A549 (cell line): ENCODE measurements at regions not wholly inside any gene's neighbourhood (a gene's known extent, or its start where the extent isn't known, plus 50 kb on each side); places are given as distances from the start of the nearest gene placed in this dataset.

Experiments used
- CEBPB ChIP-seq, 2 experiments: fragments of >200 bp in 1 of 2; sonication (Bioruptor Twin) in 1 of 2; formaldehyde crosslinking in 1 of 2; IDR thresholded peaks; 2 replicates each; pipeline ENCODE4 v1.6.1; 2012 to 2016
- CHD2 ChIP-seq: fragments of 150-350 bp; IDR thresholded peaks from 2 replicates; pipeline ENCODE4 v1.6.1; 2014; ENCODE audit warnings: low read length; ENCODE audit not compliant: partially characterized antibody
- CHD4 ChIP-seq: fragments of 200-600 bp; sonication (generic); IDR thresholded peaks from 2 replicates; pipeline ENCODE4 v1.6.1; 2016; ENCODE audit warnings: antibody characterized with exemption, mild to moderate bottlenecking, borderline replicate concordance
- EHF ChIP-seq: fragments of 250-450 bp; sonication (Bioruptor Pico); IDR thresholded peaks from 2 replicates; pipeline ENCODE4 v1.5.0; 2020; ENCODE audit warnings: mild to moderate bottlenecking
- EHMT2 ChIP-seq: fragments of 200-600 bp; sonication (generic); IDR thresholded peaks from 2 replicates; pipeline ENCODE4 v1.6.1; 2016; ENCODE audit warnings: antibody characterized with exemption, low read depth, mild to moderate bottlenecking, moderate library complexity
- ESRRA ChIP-seq: fragments of 150-350 bp; IDR thresholded peaks from 2 replicates; pipeline ENCODE4 v1.6.1; 2014; ENCODE audit warnings: mild to moderate bottlenecking, low read length, borderline replicate concordance
- FOSB ChIP-seq: fragments of 250-450 bp; sonication (Bioruptor Pico); IDR thresholded peaks from 2 replicates; pipeline ENCODE4 v1.5.0; 2020; ENCODE audit warnings: mild to moderate bottlenecking, moderate library complexity
- HDAC2 ChIP-seq: fragments of 200-600 bp; sonication (generic); IDR thresholded peaks from 2 replicates; pipeline ENCODE4 v1.6.1; 2016
- JUNB ChIP-seq: fragments of >200 bp; sonication (Bioruptor Twin); formaldehyde crosslinking; IDR thresholded peaks from 2 replicates; pipeline ENCODE4 v1.6.1; 2016
- MAZ ChIP-seq: fragments of 150-350 bp; IDR thresholded peaks from 2 replicates; pipeline ENCODE4 v1.6.1; 2014; ENCODE audit warnings: antibody characterized with exemption, low read depth, low read length, borderline replicate concordance
- NFE2L2 ChIP-seq: fragments of 150-350 bp; conservative IDR thresholded peaks from 2 replicates; pipeline ENCODE4 v1.6.1; 2014; ENCODE audit warnings: low read length
- RAD21 ChIP-seq, 2 experiments: fragments of >200 bp in 1 of 2; sonication (Bioruptor Twin) in 1 of 2; formaldehyde crosslinking in 1 of 2; IDR thresholded peaks in 1 of 2; conservative IDR thresholded peaks in 1 of 2; 2 replicates in 1 of 2; 3 replicates in 1 of 2; pipeline ENCODE4 v1.6.1; 2012 to 2018; ENCODE audit warnings: inconsistent platforms in 1 of 2
- RARB ChIP-seq: fragments of 250-450 bp; sonication (Bioruptor Pico); IDR thresholded peaks from 2 replicates; pipeline ENCODE4 v1.8.0; 2021; ENCODE audit warnings: mild to moderate bottlenecking, moderate library complexity
- RFX5 ChIP-seq: fragments of 450-650 bp; IDR thresholded peaks from 2 replicates; pipeline ENCODE4 v1.7.1; 2014; ENCODE audit warnings: antibody characterized with exemption, mild to moderate bottlenecking, moderate library complexity
- RNF2 ChIP-seq: fragments of 200-600 bp; sonication (generic); IDR thresholded peaks from 2 replicates; pipeline ENCODE4 v1.6.1; 2016; ENCODE audit warnings: low read depth, mild to moderate bottlenecking, antibody characterized with exemption, moderate library complexity, borderline replicate concordance
- SMC3 ChIP-seq: fragments of >200 bp; sonication (Bioruptor Twin); formaldehyde crosslinking; IDR thresholded peaks from 3 replicates; pipeline ENCODE4 v1.6.1; 2018; ENCODE audit warnings: inconsistent platforms
- SREBF2 ChIP-seq: fragments of 450-650 bp; IDR thresholded peaks from 2 replicates; pipeline ENCODE4 v1.6.1; 2014; ENCODE audit warnings: mild to moderate bottlenecking, moderate library complexity
- TFCP2L1 ChIP-seq: fragments of 250-450 bp; sonication (Bioruptor Pico); IDR thresholded peaks from 2 replicates; pipeline ENCODE4 v1.5.0; 2021; ENCODE audit warnings: mild to moderate bottlenecking
- TP53 ChIP-seq: fragments of 250-450 bp; sonication (Bioruptor Pico); IDR thresholded peaks from 2 replicates; pipeline ENCODE4 v1.5.0; 2021; ENCODE audit warnings: mild to moderate bottlenecking, moderate library complexity
- ZC3H11A ChIP-seq: fragments of 450-650 bp; IDR thresholded peaks from 2 replicates; pipeline ENCODE4 v1.6.1; 2014; ENCODE audit warnings: antibody characterized with exemption, mild to moderate bottlenecking
- ZNF302 ChIP-seq: fragments of 250-450 bp; sonication (Bioruptor Pico); IDR thresholded peaks from 2 replicates; pipeline ENCODE4 v1.9.0; 2021; ENCODE audit warnings: inconsistent platforms, mild to moderate bottlenecking, moderate library complexity
- ZSCAN20 ChIP-seq: fragments of 250-450 bp; sonication (Bioruptor Pico); IDR thresholded peaks from 2 replicates; pipeline ENCODE4 v1.8.0; 2022; ENCODE audit warnings: mild to moderate bottlenecking, moderate library complexity
- TF ChIP-seq, protein P1 (sequence below): fragments of 250-450 bp; sonication (Bioruptor Pico); IDR thresholded peaks from 2 replicates; pipeline ENCODE4 v1.5.0; 2021; ENCODE audit warnings: mild to moderate bottlenecking, moderate library complexity, borderline replicate concordance
- TF ChIP-seq, protein P2 (sequence below): fragments of 200-600 bp; sonication (generic); IDR thresholded peaks from 2 replicates; pipeline ENCODE4 v1.6.1; 2016; ENCODE audit warnings: antibody characterized with exemption, mild to moderate bottlenecking, moderate library complexity
- TF ChIP-seq, protein P3 (sequence below): fragments of 250-450 bp; sonication (Bioruptor Pico); IDR thresholded peaks from 2 replicates; pipeline ENCODE4 v1.5.0; 2020; ENCODE audit warnings: low read depth, mild to moderate bottlenecking, moderate library complexity
- TF ChIP-seq, protein P4 (sequence below): IDR thresholded peaks from 2 replicates; pipeline ENCODE4 v1.6.1; 2012
- TF ChIP-seq, protein P5 (sequence below): fragments of >200 bp; sonication (Bioruptor Twin); formaldehyde crosslinking; IDR thresholded peaks from 3 replicates; pipeline ENCODE4 v1.5.1; 2016
- TF ChIP-seq, protein P6 (sequence below): fragments of >200 bp; sonication (Bioruptor Twin); formaldehyde crosslinking; IDR thresholded peaks from 3 replicates; pipeline ENCODE4 v1.6.1; 2016

DNA sequence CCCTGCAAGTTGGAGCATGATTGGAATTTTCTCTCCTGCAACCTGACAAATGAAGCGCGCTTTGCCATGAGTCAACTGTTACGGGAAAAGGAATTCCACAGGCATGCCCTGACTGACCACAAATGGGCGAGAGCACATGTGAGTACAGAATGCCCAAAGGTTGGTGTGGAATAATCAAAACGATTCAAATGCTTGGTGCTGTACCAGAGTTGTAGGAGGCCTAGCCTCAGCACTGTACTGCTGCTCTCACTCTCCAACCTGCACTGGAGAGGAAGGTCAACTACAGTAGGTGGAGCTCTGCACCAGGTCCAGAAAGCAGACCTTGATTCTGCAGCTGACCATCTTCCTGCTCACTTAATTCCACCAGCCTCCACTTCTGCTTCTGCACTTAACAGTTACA lies 406.9 kb upstream of the ACTBL2 start (continued):
- TF ChIP-seq, protein P1, sequence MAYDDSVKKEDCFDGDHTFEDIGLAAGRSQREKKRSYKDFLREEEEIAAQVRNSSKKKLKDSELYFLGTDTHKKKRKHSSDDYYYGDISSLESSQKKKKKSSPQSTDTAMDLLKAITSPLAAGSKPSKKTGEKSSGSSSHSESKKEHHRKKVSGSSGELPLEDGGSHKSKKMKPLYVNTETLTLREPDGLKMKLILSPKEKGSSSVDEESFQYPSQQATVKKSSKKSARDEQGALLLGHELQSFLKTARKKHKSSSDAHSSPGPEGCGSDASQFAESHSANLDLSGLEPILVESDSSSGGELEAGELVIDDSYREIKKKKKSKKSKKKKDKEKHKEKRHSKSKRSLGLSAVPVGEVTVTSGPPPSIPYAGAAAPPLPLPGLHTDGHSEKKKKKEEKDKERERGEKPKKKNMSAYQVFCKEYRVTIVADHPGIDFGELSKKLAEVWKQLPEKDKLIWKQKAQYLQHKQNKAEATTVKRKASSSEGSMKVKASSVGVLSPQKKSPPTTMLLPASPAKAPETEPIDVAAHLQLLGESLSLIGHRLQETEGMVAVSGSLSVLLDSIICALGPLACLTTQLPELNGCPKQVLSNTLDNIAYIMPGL, result no peak
- TF ChIP-seq NFE2L2, result no peak
- TF ChIP-seq JUNB, result no peak; the same call in 1 of the 2 replicates
- TF ChIP-seq, protein P2, sequence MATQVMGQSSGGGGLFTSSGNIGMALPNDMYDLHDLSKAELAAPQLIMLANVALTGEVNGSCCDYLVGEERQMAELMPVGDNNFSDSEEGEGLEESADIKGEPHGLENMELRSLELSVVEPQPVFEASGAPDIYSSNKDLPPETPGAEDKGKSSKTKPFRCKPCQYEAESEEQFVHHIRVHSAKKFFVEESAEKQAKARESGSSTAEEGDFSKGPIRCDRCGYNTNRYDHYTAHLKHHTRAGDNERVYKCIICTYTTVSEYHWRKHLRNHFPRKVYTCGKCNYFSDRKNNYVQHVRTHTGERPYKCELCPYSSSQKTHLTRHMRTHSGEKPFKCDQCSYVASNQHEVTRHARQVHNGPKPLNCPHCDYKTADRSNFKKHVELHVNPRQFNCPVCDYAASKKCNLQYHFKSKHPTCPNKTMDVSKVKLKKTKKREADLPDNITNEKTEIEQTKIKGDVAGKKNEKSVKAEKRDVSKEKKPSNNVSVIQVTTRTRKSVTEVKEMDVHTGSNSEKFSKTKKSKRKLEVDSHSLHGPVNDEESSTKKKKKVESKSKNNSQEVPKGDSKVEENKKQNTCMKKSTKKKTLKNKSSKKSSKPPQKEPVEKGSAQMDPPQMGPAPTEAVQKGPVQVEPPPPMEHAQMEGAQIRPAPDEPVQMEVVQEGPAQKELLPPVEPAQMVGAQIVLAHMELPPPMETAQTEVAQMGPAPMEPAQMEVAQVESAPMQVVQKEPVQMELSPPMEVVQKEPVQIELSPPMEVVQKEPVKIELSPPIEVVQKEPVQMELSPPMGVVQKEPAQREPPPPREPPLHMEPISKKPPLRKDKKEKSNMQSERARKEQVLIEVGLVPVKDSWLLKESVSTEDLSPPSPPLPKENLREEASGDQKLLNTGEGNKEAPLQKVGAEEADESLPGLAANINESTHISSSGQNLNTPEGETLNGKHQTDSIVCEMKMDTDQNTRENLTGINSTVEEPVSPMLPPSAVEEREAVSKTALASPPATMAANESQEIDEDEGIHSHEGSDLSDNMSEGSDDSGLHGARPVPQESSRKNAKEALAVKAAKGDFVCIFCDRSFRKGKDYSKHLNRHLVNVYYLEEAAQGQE, result no peak
- TF ChIP-seq ZSCAN20 (CRISPR knock-in tag), result no peak
- no peak for TF ChIP-seq HDAC2
- peak; percentile 94 for TF ChIP-seq SMC3
- TF ChIP-seq, protein P3, sequence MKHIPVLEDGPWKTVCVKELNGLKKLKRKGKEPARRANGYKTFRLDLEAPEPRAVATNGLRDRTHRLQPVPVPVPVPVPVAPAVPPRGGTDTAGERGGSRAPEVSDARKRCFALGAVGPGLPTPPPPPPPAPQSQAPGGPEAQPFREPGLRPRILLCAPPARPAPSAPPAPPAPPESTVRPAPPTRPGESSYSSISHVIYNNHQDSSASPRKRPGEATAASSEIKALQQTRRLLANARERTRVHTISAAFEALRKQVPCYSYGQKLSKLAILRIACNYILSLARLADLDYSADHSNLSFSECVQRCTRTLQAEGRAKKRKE, result no peak
- no peak for TF ChIP-seq ZC3H11A
- no peak for TF ChIP-seq RNF2
- no peak for TF ChIP-seq RFX5
- TF ChIP-seq, protein P4, sequence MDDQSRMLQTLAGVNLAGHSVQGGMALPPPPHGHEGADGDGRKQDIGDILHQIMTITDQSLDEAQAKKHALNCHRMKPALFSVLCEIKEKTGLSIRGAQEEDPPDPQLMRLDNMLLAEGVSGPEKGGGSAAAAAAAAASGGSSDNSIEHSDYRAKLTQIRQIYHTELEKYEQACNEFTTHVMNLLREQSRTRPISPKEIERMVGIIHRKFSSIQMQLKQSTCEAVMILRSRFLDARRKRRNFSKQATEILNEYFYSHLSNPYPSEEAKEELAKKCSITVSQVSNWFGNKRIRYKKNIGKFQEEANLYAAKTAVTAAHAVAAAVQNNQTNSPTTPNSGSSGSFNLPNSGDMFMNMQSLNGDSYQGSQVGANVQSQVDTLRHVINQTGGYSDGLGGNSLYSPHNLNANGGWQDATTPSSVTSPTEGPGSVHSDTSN, result 0 out of 2 replicates have a peak, but pooled peaks have one; percentile 13
- TF ChIP-seq, protein P5, sequence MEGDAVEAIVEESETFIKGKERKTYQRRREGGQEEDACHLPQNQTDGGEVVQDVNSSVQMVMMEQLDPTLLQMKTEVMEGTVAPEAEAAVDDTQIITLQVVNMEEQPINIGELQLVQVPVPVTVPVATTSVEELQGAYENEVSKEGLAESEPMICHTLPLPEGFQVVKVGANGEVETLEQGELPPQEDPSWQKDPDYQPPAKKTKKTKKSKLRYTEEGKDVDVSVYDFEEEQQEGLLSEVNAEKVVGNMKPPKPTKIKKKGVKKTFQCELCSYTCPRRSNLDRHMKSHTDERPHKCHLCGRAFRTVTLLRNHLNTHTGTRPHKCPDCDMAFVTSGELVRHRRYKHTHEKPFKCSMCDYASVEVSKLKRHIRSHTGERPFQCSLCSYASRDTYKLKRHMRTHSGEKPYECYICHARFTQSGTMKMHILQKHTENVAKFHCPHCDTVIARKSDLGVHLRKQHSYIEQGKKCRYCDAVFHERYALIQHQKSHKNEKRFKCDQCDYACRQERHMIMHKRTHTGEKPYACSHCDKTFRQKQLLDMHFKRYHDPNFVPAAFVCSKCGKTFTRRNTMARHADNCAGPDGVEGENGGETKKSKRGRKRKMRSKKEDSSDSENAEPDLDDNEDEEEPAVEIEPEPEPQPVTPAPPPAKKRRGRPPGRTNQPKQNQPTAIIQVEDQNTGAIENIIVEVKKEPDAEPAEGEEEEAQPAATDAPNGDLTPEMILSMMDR, result peak; percentile 72
- TF ChIP-seq EHMT2, result no peak
- TF ChIP-seq ESRRA, result no peak
- TF ChIP-seq, protein P6, sequence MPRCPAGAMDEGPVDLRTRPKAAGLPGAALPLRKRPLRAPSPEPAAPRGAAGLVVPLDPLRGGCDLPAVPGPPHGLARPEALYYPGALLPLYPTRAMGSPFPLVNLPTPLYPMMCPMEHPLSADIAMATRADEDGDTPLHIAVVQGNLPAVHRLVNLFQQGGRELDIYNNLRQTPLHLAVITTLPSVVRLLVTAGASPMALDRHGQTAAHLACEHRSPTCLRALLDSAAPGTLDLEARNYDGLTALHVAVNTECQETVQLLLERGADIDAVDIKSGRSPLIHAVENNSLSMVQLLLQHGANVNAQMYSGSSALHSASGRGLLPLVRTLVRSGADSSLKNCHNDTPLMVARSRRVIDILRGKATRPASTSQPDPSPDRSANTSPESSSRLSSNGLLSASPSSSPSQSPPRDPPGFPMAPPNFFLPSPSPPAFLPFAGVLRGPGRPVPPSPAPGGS, result no peak
- TF ChIP-seq SREBF2, result no peak
- peak; percentile 94 to 95 for TF ChIP-seq RAD21 (conservative IDR thresholded peaks at IDR 0.05 in 1 of 2, IDR thresholded peaks at IDR 0.05 in 1 of 2)
- TF ChIP-seq TFCP2L1 (CRISPR knock-in tag), result no peak
- TF ChIP-seq FOSB (CRISPR knock-in tag), result no peak
- TF ChIP-seq EHF (CRISPR knock-in tag), result peak; percentile 59; the same call in 1 of the 2 replicates
- TF ChIP-seq CHD4, result no peak
- no peak for TF ChIP-seq MAZ
- no peak for TF ChIP-seq RARB (CRISPR knock-in tag)
- 0 out of 2 replicates have a peak, but pooled peaks have one; percentile 26 for TF ChIP-seq ZNF302
- TF ChIP-seq CEBPB (IDR thresholded peaks at IDR 0.05), result peak in 1 of 2 experiments; percentile 34; a peak in 2 of 4 replicates
- no peak for TF ChIP-seq CHD2
- TF ChIP-seq TP53 (CRISPR knock-in tag), result no peak
- TF ChIP-seq, all 56 proteins: peak for 14
